Parathyroid adenoma (tissue), 2 donors: ENCODE measurements at regions not wholly inside any gene's neighbourhood (a gene's known extent, or its start where the extent isn't known, plus 50 kb on each side); places are given as distances from the start of the nearest gene placed in this dataset.

ENCODE experiments used
- H2AFZ ChIP-seq: fragments of 300-600 bp; sonication (generic); one replicate; pipeline ENCODE4 v1.7.0; 2017; ENCODE audit warnings: antibody characterized with exemption, mild to moderate bottlenecking
- H3K27ac ChIP-seq: fragments of 300-600 bp; sonication (generic); one replicate; pipeline ENCODE4 v1.7.0; 2017
- H3K27me3 ChIP-seq: fragments of 300-600 bp; sonication (generic); one replicate; pipeline ENCODE4 v1.7.0; 2017; ENCODE audit warnings: low read length; ENCODE audit not compliant: control insufficient read depth, insufficient read depth
- H3K36me3 ChIP-seq: fragments of 300-600 bp; sonication (generic); one replicate; pipeline ENCODE4 v1.7.0; 2017; ENCODE audit warnings: low read length; ENCODE audit not compliant: control insufficient read depth, insufficient read depth
- H3K4me1 ChIP-seq: fragments of 300-600 bp; sonication (generic); one replicate; pipeline ENCODE4 v1.7.0; 2017; ENCODE audit warnings: control low read depth
- H3K4me2 ChIP-seq: fragments of 300-600 bp; sonication (generic); one replicate; pipeline ENCODE4 v1.7.0; 2017; ENCODE audit warnings: low read length
- H3K4me3 ChIP-seq: fragments of 300-600 bp; sonication (generic); one replicate; pipeline ENCODE4 v1.7.0; 2017; ENCODE audit warnings: low read depth, low read length
- H3K79me2 ChIP-seq: fragments of 300-600 bp; sonication (generic); one replicate; pipeline ENCODE4 v1.7.0; 2017; ENCODE audit warnings: control low read depth
- H3K9ac ChIP-seq: fragments of 300-600 bp; sonication (generic); one replicate; pipeline ENCODE4 v1.7.0; 2017; ENCODE audit warnings: mild to moderate bottlenecking
- H3K9me3 ChIP-seq: fragments of 300-600 bp; sonication (generic); one replicate; pipeline ENCODE4 v1.7.0; 2017; ENCODE audit warnings: low read length; ENCODE audit not compliant: control insufficient read depth
- CTCF ChIP-seq: fragments of 300-600 bp; sonication (generic); IDR thresholded peaks from one replicate; pipeline ENCODE4 v1.7.0; 2017; ENCODE audit warnings: antibody characterized with exemption, mild to moderate bottlenecking
- donor health status: primary hyperparathyroidism.

- H3K36me3 ChIP-seq = no peaks in the 10 kb centered on the region
- no peaks in the 10 kb centered on the region for H3K27me3 ChIP-seq
- no peaks in the 10 kb centered on the region for H3K9me3 ChIP-seq
- no peaks in the 10 kb centered on the region for H3K79me2 ChIP-seq
- H3K27ac ChIP-seq = no peak overlapping the region
- H3K4me3 ChIP-seq = no peak overlapping the region
- H3K9ac ChIP-seq = no peak overlapping the region
- H3K4me2 ChIP-seq = no peak overlapping the region
- no peak overlapping the region for H2AFZ ChIP-seq
- H3K4me1 ChIP-seq = no peaks in the 10 kb centered on the region
- TF ChIP-seq CTCF = no peak
Observed at GRCh38 chr2:228239207-228239906, 57.9 kb upstream of the SPHKAP start.
